ENCODE measurements at regions not wholly inside any gene's neighbourhood (a gene's known extent, or its start where the extent isn't known, plus 50 kb on each side); places are given as distances from the start of the nearest gene placed in this dataset.

GRCh38 chr2:196337208-196337953 lies 166.0 kb upstream of the STK17B start:
- TF ChIP-seq CTCF (IDR thresholded peaks at IDR 0.05; ENCODE audit: low read depth, low read length, poor library complexity, severe bottlenecking) = peak; percentile 23
- TF ChIP-seq EZH2phosphoT487 (IDR thresholded peaks at IDR 0.05; ENCODE audit: borderline replicate concordance, low read length) = no peak

All from DOHH2 (cell line).